ENCODE measurements at regions not wholly inside any gene's neighbourhood (a gene's known extent, or its start where the extent isn't known, plus 50 kb on each side); places are given as distances from the start of the nearest gene placed in this dataset.

DNA sequence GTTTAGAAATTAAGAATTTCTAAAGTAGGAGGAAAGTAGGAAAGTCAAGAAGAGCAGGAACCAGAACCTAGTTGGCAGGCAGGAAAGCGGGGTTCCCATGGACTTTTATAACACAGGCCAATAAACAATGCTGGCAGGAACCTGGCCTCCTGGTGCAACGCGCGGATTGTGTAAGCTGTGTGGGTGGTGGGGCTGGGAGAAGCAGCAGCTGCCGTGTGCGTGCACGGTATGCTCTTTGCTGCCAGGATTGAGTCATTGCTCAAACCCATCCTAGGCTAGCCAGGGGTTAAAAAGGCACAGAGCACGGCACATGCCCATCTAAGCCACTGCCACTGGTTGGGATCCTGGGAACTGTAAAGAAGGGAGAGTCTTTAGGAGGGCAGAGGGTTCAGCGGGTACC lies 209.9 kb upstream of the RGMA start:
- TF ChIP-seq, protein P1, sequence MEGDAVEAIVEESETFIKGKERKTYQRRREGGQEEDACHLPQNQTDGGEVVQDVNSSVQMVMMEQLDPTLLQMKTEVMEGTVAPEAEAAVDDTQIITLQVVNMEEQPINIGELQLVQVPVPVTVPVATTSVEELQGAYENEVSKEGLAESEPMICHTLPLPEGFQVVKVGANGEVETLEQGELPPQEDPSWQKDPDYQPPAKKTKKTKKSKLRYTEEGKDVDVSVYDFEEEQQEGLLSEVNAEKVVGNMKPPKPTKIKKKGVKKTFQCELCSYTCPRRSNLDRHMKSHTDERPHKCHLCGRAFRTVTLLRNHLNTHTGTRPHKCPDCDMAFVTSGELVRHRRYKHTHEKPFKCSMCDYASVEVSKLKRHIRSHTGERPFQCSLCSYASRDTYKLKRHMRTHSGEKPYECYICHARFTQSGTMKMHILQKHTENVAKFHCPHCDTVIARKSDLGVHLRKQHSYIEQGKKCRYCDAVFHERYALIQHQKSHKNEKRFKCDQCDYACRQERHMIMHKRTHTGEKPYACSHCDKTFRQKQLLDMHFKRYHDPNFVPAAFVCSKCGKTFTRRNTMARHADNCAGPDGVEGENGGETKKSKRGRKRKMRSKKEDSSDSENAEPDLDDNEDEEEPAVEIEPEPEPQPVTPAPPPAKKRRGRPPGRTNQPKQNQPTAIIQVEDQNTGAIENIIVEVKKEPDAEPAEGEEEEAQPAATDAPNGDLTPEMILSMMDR (IDR thresholded peaks at IDR 0.05): no peak
- no peak for TF ChIP-seq POLR2A (IDR thresholded peaks at IDR 0.05)
